GM21526 (cell line): ENCODE measurements at regions not wholly inside any gene's neighbourhood (a gene's known extent, or its start where the extent isn't known, plus 50 kb on each side); places are given as distances from the start of the nearest gene placed in this dataset.
"Not testable (repeated sequence)": the region's sequence is repeated elsewhere in the genome, so short reads cannot be mapped to it uniquely, and the experiment has no call there.

ENCODE experiments used
- ATAC-seq: cut with Tn5 transposase; IDR thresholded peaks from one replicate; pipeline ENCODE4 v1.9.1; 2021; ENCODE audit warnings: moderate library complexity; ENCODE audit not compliant: unreplicated experiment, low FRiP score

DNA sequence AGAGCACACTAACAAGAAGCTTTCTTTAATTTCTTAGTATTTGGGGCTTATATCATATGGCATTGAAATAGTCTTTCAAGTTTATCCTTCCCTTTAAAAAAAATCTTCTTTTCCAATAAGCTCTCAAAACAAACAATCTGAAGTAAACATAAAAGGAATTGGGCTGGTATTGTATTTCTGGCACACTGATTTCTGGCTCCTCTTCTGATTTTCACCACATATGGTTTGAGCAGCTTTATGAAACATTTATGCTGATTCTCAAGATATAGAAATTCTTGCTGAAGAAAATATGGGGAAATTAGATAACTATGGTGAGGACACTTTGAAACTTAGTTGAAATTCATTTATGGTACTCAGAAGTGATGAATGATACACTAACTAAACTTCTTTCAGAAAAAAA, 467.2 kb downstream of the TFAP2B start:
- ATAC-seq = no peak

DNA sequence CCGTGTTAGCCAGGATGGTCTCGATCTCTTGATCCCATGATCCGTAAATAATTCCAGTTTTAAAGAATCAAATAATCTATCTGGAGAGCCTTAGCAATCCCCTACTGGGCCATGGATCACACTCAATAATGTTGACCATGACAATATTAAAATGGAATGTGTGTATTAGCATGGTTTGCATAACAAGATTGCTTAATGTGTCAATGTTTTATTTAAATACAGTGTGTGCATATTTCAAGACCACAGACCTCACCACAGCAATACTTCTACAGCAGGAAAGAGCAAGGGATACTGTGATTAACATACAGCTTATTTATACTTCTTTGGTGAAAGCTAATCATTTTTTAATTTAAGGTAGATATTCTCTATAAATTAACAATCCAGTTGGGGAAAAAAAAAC, 470.4 kb downstream of the TFAP2B start:
- ATAC-seq = no peak

DNA sequence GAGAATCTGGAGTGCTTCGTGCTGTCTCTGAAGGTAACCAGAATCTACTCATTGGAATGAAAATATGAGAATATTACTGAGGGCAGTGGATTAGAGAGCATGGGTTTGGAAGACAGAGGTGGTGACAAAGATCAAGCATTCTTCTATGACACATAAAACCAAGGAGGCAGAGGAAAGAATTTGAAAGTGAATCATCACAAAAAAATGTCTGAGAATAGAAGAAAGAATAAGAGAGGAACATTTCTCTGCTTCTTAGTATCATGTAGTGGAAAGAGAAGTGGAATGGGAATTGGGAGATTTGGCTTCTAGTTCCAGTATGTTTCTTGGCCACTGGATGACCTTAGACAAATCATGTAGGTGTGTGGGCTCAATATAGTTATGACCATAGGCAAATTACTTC, 474.0 kb downstream of the TFAP2B start:
- ATAC-seq = no peak

DNA sequence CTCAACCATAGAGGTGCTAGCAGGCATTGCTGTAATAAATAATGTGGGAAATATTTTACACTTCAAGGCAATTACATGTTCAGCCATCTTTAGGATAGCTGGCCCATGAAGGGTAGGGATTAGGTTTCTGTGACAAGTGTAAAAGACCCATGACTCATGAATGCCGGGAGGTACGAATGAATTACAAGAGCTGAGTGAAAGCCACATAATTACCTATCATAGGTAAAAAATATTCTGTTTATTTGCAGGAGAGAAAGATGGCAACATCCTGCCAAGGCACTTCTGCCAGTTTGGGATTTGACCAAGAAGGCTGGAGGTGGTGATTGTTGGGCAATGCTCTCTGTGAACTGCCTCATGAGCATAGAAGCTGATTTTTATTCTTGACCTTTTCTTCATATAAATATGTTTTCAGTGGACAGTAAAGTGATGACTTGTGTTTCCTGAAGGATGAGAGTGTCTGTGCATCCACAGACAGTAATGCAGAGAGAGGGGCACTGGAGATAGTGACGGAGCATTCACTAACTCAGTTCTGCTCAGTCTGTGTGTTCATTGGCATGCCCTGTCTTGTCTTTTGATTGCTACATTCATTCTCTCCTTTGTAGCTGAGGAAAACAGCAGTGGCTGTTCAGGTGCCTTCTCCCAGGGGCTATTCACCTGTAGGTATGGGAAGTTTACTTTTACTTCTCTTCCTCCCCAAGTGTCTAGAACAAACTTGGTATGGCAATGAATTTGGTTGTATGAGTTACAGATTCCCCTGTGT, 481.1 kb downstream of the TFAP2B start:
- no peak for ATAC-seq

DNA sequence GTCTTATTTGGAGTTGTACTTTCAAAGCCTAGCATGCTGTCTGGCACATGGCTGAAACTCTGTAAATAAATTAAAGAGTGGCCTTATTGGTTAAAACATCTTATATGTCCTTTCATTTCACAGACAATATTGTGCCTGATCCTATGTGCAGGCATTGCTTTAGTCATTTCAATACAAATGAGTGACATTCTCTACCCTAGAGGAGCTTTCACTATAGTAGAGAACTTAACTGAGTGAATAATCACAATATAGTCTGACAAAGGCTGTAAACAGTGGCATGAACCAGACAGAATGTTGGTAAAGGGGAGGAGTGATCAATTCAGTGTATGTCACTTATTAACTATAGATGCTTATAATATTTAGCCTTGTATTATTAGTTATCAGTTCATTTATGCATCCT, 481.8 kb downstream of the TFAP2B start:
- no peak for ATAC-seq

DNA sequence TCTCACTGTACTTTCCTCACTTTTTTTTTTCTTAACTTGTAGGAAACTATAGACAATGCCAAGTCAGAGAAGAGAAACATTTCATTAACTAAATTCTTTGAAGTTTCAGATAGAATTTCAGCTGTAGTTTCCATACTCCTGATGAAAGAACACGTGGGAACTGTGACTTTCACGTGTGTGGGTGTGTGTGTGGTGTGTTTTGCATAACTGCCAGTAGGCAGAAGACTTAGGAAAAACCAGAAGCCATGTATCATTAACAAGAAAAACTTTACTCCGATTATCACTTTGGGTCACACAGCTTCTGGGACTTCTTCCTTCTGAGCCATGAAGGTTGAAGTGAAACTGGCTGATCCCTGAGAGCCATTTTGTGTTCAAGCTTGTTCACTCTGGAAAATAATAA, 483.3 kb downstream of the TFAP2B start:
- ATAC-seq = no peak

DNA sequence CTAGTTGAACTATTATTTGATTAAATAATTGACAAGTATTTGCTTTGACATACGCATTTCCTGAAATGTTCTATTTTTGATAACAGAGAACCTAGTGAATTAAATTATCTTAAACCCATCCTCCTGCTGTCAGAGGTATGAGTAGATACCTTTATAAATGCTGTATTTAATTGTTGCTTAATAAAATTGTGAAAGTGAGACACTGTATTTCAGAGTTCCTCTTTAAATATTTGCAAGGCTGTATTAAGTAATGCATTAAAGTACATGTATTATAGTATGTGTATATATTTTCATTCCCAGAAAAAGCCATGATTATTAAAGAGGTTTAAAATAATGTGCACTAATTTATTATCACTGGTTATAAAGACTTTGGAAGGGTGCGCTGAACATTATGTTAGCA, 483.8 kb downstream of the TFAP2B start:
- ATAC-seq = no peak

DNA sequence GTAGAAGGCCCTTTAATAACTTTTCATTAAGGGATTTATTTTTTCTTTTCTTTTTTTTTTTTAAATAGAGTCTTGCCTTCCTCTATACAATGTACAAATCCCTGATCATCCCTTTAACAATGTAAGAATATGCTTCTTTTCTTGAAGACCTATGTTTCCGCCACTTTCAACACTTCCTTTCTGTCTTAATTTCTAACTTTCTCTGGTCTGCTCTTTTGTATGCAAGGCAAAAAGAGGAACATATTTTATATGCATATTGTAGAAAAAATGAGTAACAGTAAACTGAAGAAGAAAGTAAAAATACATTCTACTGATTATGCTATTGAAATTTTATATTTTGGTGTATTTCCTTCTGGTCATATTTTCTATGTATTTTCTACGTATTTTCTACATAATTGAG, 484.7 kb downstream of the TFAP2B start:
- no peak for ATAC-seq

DNA sequence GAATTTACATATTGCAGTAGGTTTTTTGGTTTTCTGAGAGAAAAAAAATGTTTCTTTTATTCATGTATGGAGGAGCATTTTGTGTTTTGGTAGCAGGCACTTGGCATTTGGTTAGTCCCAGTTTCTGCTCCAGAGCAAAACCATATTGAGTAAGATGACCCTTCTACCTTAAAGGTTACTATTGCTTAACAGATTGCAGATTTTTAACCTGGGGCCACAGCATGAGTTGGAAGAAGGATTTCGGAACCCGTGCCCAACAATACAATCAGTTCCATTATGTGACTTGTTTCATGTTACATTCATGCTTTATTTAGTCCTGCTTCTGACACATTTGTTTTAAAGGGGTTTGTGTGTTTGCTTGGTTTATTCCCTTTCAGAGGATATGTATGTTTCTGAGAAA, 496.3 kb downstream of the TFAP2B start:
- ATAC-seq = no peak

DNA sequence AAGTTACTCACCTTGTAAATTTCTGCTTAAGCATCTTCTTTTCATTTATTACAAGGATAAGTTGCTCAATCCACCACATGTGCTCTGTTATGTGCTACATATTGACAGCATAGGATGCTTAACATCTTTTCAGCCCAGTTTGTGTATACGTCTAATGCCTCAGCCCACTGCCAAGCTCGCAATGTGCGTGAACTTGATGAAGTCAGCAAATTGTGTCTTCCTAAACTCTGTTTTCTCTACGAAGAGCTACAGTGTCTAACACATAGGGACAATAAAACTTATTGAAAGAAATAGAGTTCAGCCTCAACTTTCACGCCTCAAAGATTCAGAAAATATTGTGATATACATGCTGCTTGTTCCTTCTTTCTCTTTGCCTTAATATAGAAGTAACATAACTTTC, 500.0 kb downstream of the TFAP2B start:
- no peak for ATAC-seq

DNA sequence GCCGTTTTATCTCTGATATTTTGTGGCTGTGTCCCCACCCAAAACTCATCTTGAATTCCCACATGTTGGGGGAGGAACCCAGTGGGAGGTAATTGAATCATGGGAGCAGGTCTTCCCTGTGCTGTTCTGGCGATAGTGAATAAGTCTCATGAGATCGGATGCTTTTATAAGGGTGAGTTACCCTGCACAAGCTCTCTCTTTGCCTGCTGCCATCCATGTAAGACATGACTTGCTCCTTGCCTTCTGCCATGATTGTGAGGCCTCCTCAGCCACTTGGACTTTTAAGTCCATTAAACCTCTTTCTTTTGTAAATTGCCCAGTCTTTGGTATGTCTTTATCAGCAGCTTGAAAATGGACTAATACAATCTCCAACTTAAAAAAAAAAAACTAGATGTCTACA, 502.8 kb downstream of the TFAP2B start:
- ATAC-seq = not testable (repeated sequence)

DNA sequence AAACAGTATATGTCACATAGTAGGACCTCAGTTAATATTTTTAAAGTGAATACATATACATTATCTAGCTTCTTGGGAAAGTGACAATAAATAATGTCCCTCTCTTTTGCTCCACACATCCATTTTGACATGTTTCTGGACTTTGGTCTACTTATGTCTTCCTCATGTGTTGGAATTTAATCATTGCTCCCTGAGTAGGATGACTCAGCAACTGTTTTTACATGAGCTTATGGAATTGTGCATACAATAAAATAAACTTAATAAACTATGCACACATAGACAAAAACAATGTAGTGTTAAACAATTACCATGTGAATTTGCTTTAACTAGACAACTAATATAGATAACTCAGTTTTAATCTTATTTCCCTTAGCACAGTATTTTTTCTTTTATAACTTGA, 503.8 kb downstream of the TFAP2B start:
- ATAC-seq = no peak

DNA sequence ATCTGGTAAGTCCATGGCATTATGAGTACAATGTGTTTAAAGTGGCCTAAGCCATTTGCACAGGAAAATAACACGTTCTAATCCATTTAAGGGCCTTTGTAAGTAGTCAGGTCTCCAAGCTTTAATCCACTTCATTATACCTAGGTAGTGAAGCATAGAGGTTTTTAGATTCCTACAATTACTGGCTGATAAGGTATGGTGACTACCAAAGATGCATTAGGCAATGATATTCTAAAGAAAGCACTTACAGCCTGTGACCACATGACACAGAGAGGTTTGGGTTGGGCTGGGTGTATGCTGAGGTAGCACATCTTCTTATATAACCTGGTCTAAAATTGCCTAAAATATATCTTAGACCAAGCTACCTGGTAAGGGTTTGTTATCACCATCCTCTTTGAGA, 504.4 kb downstream of the TFAP2B start:
- ATAC-seq = no peak

DNA sequence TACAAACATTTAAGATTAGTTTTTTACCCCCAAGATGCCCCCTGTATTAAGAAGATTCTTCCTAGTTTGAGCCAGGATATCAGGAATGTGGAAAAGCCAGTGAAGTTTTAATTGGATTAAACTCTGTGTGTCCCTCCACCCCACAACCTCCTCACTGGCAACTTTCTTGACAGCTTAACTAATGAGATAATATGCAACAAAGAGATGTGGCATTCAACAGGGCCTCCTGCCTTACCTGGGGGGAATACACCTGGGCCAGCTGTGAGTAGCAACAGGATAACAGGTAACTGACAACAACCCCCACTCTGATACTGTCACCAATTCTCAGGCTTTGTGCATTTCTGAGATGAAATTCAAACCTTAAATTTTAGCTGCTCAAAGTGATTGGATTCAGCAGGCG, 512.3 kb downstream of the TFAP2B start:
- no peak for ATAC-seq

DNA sequence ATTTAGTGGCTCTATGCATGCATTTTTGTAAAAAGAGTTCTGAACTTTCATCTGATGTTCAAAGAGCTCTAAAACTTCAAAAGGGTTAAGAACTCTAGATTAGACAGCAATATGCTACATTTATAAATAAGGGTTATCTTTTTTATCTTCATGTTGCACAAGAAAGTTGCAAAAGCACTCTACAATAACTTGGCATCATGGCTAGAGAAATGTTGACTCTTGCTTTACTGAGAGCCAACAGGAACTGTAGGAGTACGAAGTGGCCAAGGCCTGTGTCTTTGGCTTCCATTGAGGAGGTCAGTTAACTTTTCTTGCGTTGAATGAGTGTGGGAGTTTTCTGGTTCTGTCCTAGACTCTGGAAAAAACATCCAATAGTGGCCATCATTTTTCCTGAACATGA, 516.9 kb downstream of the TFAP2B start:
- ATAC-seq = no peak

DNA sequence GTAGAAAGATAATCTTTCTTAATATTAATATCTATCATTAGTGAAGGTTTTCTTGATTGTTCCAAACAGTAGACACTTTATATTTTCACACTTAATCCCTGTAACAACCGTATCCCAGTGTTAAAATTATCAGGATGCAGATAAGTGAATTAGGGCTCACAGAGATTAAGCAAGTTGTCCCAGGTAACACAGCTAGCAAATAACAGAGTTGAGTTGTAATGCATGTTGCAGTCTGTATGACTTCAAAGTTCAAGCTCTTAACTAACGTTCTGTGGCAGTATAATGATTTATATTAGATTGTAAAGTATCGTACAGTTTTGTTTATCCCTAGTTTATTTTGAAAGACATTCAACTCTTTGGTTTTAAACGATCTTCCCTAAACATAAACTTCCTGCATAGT, 517.5 kb downstream of the TFAP2B start:
- ATAC-seq = no peak

DNA sequence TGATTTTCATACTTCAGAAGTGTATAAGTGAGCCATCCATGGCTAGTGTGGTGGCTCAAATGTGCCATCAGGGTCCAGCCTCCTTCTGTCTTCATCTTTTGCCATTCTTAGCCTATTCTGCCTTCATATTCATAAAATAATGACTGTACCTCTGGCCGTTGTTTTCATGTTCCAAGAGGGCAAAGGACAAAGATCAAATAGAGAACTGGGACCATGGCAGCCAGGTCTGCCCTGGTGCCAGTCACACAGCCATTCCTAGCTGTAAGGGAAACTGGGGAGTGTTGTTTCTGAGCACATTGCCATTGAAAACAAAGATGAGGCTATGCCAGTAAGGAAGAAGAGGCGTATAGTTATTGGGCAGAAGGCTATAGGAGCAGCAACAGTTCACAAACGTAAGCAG, 518.6 kb downstream of the TFAP2B start:
- no peak for ATAC-seq

DNA sequence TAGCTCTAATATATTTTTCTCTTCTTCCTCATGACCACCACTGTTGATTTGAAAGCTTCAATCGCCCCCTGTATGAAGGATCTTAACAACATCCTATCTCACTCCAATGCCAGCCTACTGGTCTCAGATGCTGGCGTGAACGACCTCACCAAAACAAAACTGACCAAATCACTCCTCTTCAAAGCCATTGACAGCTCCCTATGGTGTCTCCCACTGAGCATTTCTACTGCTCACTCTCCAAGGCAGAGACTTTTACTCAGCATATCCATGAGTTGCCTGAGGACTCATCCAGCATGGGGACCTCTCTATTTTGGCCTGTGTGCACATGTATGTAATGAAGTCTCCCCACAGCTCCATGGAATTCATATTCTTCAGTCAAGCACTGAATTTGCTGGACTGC, 520.4 kb downstream of the TFAP2B start:
- no peak for ATAC-seq

DNA sequence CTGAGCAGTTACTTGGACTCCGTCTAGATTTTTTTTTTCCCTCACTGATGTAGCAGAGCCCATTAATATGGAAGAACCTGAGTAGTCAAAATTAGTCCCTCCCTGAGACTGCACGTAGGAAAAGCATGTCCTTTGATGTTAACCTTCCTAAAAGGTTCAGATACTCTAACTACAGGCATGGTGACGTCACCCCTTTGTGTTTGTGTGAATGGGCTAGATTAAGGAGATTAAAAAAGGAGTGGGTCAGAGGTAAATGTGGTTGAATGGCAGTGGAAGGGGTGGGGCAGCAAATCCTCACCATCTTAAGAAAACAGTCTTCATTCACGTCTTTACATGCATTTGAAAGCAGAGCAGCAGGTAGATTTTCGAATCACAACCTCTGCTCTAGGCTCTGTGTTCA, 521.1 kb downstream of the TFAP2B start:
- ATAC-seq = no peak

DNA sequence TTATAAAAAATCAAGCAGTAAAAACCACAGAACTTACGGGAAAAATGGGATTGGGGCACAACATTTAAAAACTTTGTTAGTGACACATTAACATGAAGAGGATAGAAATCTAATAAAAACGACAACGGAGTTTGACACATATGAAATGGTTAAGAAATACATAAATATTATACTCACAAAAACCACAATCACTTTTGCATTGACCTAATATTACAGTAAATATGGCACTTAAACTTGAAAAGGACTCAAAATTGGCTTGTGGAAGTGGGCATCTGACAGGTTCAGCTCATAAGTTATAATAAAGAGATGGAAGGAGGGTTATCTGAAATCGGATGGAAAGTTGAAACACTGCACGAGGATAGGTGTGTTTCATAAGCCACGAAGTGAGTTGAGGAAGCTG, 523.7 kb downstream of the TFAP2B start:
- ATAC-seq = no peak

DNA sequence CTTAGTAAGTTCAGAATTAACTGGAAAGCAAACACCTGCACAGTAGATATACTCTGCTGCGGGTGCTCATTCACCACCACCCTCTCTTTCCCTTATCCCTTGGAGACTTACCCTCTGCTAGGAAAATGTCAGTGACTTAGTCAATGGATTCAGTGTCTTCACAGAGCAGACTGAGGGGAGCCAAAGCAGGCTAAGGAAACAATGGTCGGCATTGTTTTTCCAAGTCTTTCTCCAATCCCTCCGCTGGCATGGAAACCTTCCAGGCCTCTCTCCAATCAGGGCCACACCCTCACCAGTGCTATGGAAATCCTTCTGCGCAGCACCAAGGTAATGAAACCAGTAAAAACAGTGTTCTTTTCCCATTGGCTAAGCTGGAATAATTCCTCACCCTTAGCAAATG, 531.2 kb downstream of the TFAP2B start:
- ATAC-seq = no peak

DNA sequence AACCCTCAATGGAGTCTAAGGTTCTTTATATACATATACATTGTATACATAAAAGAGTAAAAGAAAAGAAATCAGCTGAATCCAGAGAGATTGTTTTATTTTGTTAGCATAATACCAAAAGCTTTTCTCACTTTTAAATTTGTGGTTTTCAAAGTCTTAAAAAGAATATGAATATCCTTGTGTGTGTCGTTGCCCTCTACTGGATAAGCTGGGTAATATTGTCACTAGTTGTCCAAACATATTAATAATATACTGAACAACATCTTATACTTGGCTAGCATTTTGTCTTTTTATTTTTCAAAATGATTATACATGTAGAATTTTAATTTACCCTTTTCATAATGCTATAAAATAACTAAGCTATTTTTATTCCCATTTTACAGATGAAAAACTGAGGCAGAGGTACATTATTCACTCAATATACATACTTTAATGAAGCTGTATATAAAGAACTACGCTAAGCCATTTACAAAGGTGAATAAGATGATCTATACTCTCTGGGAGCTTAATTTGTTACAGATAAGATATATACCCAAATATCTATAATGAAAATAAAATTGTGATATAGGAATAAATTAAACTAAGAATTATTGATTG, 531.7 kb downstream of the TFAP2B start:
- peak; percentile 63 for ATAC-seq
